Gastroesophageal sphincter (tissue), 4 donors: ENCODE measurements at regions not wholly inside any gene's neighbourhood (a gene's known extent, or its start where the extent isn't known, plus 50 kb on each side); places are given as distances from the start of the nearest gene placed in this dataset.

Source experiments
- ATAC-seq: fragments of 150-250 bp; one replicate; pipeline ENCODE4 v1.9.1; 2016; ENCODE audit warnings: mild to moderate bottlenecking, moderate library complexity
- H3K27ac ChIP-seq, 4 donors: fragments of 200-600 bp; sonication (generic) in 3 of 4; 1 replicate in 3 of 4; 2 replicates in 1 of 4; pipeline ENCODE4 v1.5.1; 2016 to 2019
- H3K27me3 ChIP-seq: fragments of 200-600 bp; sonication (generic); one replicate; pipeline ENCODE4 v1.5.1; 2019
- H3K36me3 ChIP-seq, 2 donors: fragments of 200-600 bp; sonication (generic); one replicate each; pipeline ENCODE4 v1.5.1; 2019; ENCODE audit warnings: control low read depth in 1 of 2
- H3K4me1 ChIP-seq, 3 donors: fragments of 200-600 bp; sonication (generic); 1 replicate in 2 of 3; 2 replicates in 1 of 3; pipeline ENCODE4 v1.5.1; 2016 to 2019; ENCODE audit warnings: control low read depth in 2 of 3
- H3K4me3 ChIP-seq, 2 donors: fragments of 200-600 bp; sonication (generic); one replicate each; pipeline ENCODE4 v1.5.1; 2019; ENCODE audit warnings: mild to moderate bottlenecking in 1 of 2, moderate library complexity in 1 of 2
- H3K9me3 ChIP-seq, 3 donors: fragments of 200-600 bp; sonication (generic); one replicate each; pipeline ENCODE4 v1.5.1; 2017 to 2019; ENCODE audit warnings: control low read depth in 2 of 3
- CTCF ChIP-seq, 4 experiments: fragments of 200-600 bp in 2 of 4; fragments of 450-650 bp in 2 of 4; sonication (generic) in 1 of 4; IDR thresholded peaks; one replicate each; pipeline ENCODE4 v1.5.1; 2017 to 2019; ENCODE audit warnings: antibody characterized with exemption in 4 of 4, mild to moderate bottlenecking in 2 of 4, moderate library complexity in 2 of 4
- EP300 ChIP-seq: sonication (generic); formaldehyde crosslinking; IDR thresholded peaks from one replicate; pipeline ENCODE4 v1.6.1; 2017; ENCODE audit warnings: antibody characterized with exemption, mild to moderate bottlenecking
- POLR2A ChIP-seq, 2 donors: fragments of 450-650 bp; IDR thresholded peaks; one replicate each; pipeline ENCODE4 v1.6.1; 2017; ENCODE audit warnings: antibody characterized with exemption in 2 of 2, mild to moderate bottlenecking in 2 of 2, moderate library complexity in 1 of 2
- POLR2AphosphoS5 ChIP-seq: sonication (generic); formaldehyde crosslinking; IDR thresholded peaks from one replicate; pipeline ENCODE4 v1.6.1; 2017; ENCODE audit warnings: antibody characterized with exemption
- WGBS, 2 donors: methylation state at CpG; one replicate each; pipeline ENCODE4 v1.1.5; 2018; ENCODE audit warnings: low coverage in 1 of 2; 5-methylcytosine and 5-hydroxymethylcytosine counted together

DNA sequence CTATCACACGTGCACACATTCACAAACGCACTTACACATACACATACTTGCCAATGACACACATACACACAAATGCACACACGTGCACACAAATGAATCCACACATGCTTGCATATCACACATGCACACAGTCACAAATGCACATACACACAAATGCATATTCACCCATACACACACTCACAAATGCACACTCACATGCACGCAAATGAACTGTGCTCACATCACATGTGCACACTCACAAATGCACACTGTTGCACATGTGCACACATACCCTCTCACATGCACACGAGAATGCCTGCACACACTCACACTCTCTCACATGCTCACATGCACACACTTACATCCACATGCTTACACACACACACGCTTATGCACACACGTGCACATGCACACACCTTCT lies 368.1 kb downstream of the EIPR1 start:
- TF ChIP-seq EP300 (no peak), POLR2AphosphoS5 (no peak), CTCF (IDR thresholded peaks at IDR 0.05) (no peak), POLR2A (IDR thresholded peaks at IDR 0.05) (no peak)
- no peak for ATAC-seq
- peaks cover 50% of the 10 kb centered on the region for H3K27me3 ChIP-seq
- WGBS, 2 donors = 71 to 79% methylated on average over 3 to 6 of the region's 7 CpGs
- no peak overlapping the region for H3K27ac ChIP-seq
- H3K9me3 ChIP-seq = peaks cover 0 to 29% (median 0%) of the 10 kb centered on the region in 3 donors
- no peak overlapping the region for H3K4me3 ChIP-seq
- no peaks in the 10 kb centered on the region for H3K4me1 ChIP-seq
- H3K36me3 ChIP-seq = no peaks in the 10 kb centered on the region

- Histone ChIP-seq H3K36me3 (no peaks in the 10 kb centered on the region), H3K27ac (no peak overlapping the region), H3K27me3 (peaks cover 50% of the 10 kb centered on the region), H3K4me1 (no peaks in the 10 kb centered on the region), H3K9me3 (peaks cover 0 to 26% (median 0%) of the 10 kb centered on the region in 3 donors), H3K4me3 (no peak overlapping the region)
- TF ChIP-seq CTCF (IDR thresholded peaks at IDR 0.05) (no peak), POLR2A (IDR thresholded peaks at IDR 0.05) (no peak), POLR2AphosphoS5 (no peak)
- WGBS, 2 donors = 6 to 12% methylated on average over 7 to 8 of the region's 8 CpGs
- ATAC-seq = no peak
These were observed 368.6 kb downstream of the EIPR1 start for GRCh38 chr2:3009005-3009404.

DNA sequence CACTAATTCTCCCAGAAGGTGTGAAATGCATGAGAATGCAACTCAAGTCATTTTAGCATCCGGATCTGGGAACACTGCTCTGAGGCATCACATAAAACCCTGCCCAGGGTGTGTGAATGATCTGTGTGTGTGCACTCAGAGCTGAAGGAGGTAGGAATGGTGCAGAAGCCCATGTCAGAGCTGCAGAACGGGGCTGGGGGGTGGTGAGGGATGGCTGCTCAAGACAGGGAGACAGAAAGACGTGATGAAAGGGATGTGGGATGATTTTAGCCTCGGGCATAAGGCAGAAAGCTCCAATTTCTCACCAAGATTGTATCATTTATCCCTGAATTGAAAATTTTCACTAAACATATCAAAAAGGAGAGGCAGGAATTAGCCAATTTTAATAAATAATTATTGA lies 369.1 kb downstream of the EIPR1 start:
- H3K4me3 ChIP-seq = no peak overlapping the region
- WGBS, 2 donors = 14 to 49% methylated on average over 1 to 4 of the region's 4 CpGs
- peaks cover 0 to 21% (median 0%) of the 10 kb centered on the region in 3 donors for H3K9me3 ChIP-seq
- no peak overlapping the region for H3K27ac ChIP-seq
- no peaks in the 10 kb centered on the region for H3K4me1 ChIP-seq
- ATAC-seq = no peak
- H3K36me3 ChIP-seq = no peaks in the 10 kb centered on the region
- TF ChIP-seq POLR2AphosphoS5 (no peak), EP300 (no peak), POLR2A (IDR thresholded peaks at IDR 0.05) (no peak), CTCF (IDR thresholded peaks at IDR 0.05) (no peak)
- peaks cover 50% of the 10 kb centered on the region for H3K27me3 ChIP-seq

DNA sequence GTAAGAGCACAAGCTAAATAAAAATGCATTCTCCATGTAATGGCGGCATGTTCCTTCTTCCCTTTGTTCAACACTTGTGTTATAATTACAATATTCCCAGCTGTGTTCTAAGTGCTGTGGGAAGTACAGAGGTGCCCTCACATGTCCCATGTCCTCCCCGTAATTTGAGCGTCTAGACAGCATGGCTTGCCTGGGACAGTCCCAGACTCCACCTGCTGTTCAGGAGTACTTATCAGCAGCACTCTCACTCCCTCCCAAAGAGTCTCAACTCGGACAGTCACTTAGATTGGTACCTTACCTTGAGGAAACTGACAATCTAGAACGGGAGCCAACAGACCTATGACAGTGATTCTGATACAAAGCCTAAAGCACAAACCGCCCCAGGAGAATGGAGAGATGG lies 370.5 kb downstream of the EIPR1 start:
- no peak overlapping the region for H3K4me3 ChIP-seq
- WGBS, 2 donors = 82 to 100% methylated on average over 2 to 6 of the region's 6 CpGs
- H3K36me3 ChIP-seq = no peaks in the 10 kb centered on the region
- H3K4me1 ChIP-seq = no peaks in the 10 kb centered on the region
- H3K27ac ChIP-seq = no peak overlapping the region
- peaks cover 0 to 7% (median 0%) of the 10 kb centered on the region in 3 donors for H3K9me3 ChIP-seq
- peaks cover 53% of the 10 kb centered on the region for H3K27me3 ChIP-seq
- TF ChIP-seq EP300 (no peak), POLR2AphosphoS5 (no peak), CTCF (IDR thresholded peaks at IDR 0.05) (no peak), POLR2A (IDR thresholded peaks at IDR 0.05) (no peak)
- no peak for ATAC-seq

DNA sequence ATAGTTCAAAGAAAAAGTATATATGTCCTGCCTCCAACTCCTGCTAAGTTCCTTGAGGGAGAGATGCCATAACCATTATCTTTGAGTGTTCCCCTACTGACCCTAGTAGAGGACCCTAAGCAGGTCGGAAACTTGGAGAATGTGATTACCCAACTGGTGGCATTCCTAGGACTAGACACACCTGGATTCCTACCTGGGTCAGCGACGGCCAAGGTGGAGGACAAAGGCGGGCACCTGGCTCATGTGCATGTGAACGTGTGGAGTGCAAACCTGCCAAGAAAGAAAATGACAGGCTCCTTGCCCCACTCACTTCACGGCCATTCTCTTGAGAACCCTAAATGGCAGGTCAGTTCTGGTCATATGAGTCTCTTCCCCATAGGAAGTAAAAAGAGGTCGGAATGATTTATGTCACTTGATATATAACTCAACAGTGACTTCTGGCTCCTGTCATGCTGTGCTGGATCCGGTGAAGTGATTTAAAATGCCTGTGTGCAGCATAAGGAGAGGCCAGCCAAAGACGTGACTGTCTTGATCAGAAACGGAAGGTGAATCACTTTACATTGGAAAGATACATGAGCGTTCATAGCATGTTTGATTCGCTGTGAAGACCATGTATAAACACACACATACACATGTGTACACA lies 371.6 kb downstream of the EIPR1 start:
- ATAC-seq = no peak
- Histone ChIP-seq H3K9me3 (no peaks in the 10 kb centered on the region), H3K36me3 (no peaks in the 10 kb centered on the region), H3K27me3 (peaks cover 52% of the 10 kb centered on the region), H3K27ac (no peak overlapping the region), H3K4me1 (no peaks in the 10 kb centered on the region), H3K4me3 (no peak overlapping the region)
- WGBS, 2 donors = 78 to 80% methylated on average over 8 to 11 of the region's 12 CpGs
- no peak for TF ChIP-seq POLR2AphosphoS5
- TF ChIP-seq POLR2A (IDR thresholded peaks at IDR 0.05) = no peak
- TF ChIP-seq EP300 = no peak
- no peak for TF ChIP-seq CTCF (IDR thresholded peaks at IDR 0.05)
